ENCODE measurements at regions not wholly inside any gene's neighbourhood (a gene's known extent, or its start where the extent isn't known, plus 50 kb on each side); places are given as distances from the start of the nearest gene placed in this dataset.

- TF ChIP-seq, protein P1, sequence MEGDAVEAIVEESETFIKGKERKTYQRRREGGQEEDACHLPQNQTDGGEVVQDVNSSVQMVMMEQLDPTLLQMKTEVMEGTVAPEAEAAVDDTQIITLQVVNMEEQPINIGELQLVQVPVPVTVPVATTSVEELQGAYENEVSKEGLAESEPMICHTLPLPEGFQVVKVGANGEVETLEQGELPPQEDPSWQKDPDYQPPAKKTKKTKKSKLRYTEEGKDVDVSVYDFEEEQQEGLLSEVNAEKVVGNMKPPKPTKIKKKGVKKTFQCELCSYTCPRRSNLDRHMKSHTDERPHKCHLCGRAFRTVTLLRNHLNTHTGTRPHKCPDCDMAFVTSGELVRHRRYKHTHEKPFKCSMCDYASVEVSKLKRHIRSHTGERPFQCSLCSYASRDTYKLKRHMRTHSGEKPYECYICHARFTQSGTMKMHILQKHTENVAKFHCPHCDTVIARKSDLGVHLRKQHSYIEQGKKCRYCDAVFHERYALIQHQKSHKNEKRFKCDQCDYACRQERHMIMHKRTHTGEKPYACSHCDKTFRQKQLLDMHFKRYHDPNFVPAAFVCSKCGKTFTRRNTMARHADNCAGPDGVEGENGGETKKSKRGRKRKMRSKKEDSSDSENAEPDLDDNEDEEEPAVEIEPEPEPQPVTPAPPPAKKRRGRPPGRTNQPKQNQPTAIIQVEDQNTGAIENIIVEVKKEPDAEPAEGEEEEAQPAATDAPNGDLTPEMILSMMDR (IDR thresholded peaks at IDR 0.05): no peak
- TF ChIP-seq EZH2phosphoT487 (IDR thresholded peaks at IDR 0.05): no peak
- TF ChIP-seq EZH2 (IDR thresholded peaks at IDR 0.05): no peak
Observed at GRCh38 chrX:138378876-138379275, 332.6 kb downstream of the FGF13 start.

Measured in neural progenitor cell (in vitro differentiated cells).